GM19023 (cell line): ENCODE measurements at regions not wholly inside any gene's neighbourhood (a gene's known extent, or its start where the extent isn't known, plus 50 kb on each side); places are given as distances from the start of the nearest gene placed in this dataset.
"Not testable (repeated sequence)": the region's sequence is repeated elsewhere in the genome, so short reads cannot be mapped to it uniquely, and the experiment has no call there.

Source experiments
- ATAC-seq: cut with Tn5 transposase; IDR thresholded peaks from one replicate; pipeline ENCODE4 v1.9.1; 2021; ENCODE audit warnings: mild to moderate bottlenecking, moderate library complexity; ENCODE audit not compliant: unreplicated experiment

GRCh38 chr6:144602523-144603180 is 317.5 kb downstream of the UTRN start:
- ATAC-seq, result no peak

- ATAC-seq, result no peak
Measured at GRCh38 chr6:144606083-144606482, 320.9 kb downstream of the UTRN start.

GRCh38 chr6:144607998-144608735 is 323.0 kb downstream of the UTRN start:
- no peak for ATAC-seq

- no peak for ATAC-seq
Measured at GRCh38 chr6:144612811-144613210, 327.7 kb downstream of the UTRN start.

GRCh38 chr6:144613859-144614258 is 328.7 kb downstream of the UTRN start:
- no peak for ATAC-seq

GRCh38 chr6:144615870-144616269 is 330.7 kb downstream of the UTRN start:
- ATAC-seq, result no peak

- no peak for ATAC-seq
Measured at GRCh38 chr6:144617191-144617590, 332.1 kb downstream of the UTRN start.

- no peak for ATAC-seq
Measured at GRCh38 chr6:144617708-144618107, 332.6 kb downstream of the UTRN start.

- ATAC-seq, result no peak
Measured at GRCh38 chr6:144619966-144620365, 334.8 kb downstream of the UTRN start.

- no peak for ATAC-seq
Measured at GRCh38 chr6:144621332-144621731, 336.2 kb downstream of the UTRN start.

GRCh38 chr6:144624246-144624645 is 339.1 kb downstream of the UTRN start:
- no peak for ATAC-seq

GRCh38 chr6:144624716-144625115 is 339.6 kb downstream of the UTRN start:
- ATAC-seq, result no peak

- ATAC-seq, result no peak
Measured at GRCh38 chr6:144630857-144631256, 345.7 kb downstream of the UTRN start.

- no peak for ATAC-seq
Measured at GRCh38 chr6:144632266-144632665, 347.1 kb downstream of the UTRN start.

- ATAC-seq, result no peak
Measured at GRCh38 chr6:144633886-144634285, 348.8 kb downstream of the UTRN start.

GRCh38 chr6:144634371-144634770 is 349.2 kb downstream of the UTRN start:
- ATAC-seq, result no peak

GRCh38 chr6:144635051-144635450 is 349.9 kb downstream of the UTRN start:
- ATAC-seq, result no peak

GRCh38 chr6:144636025-144636424 is 350.9 kb downstream of the UTRN start:
- ATAC-seq, result not testable (repeated sequence)

GRCh38 chr6:144637541-144637940 is 352.4 kb downstream of the UTRN start:
- no peak for ATAC-seq

- ATAC-seq, result no peak
Measured at GRCh38 chr6:144639654-144640053, 354.5 kb downstream of the UTRN start.

- ATAC-seq, result no peak
Measured at GRCh38 chr6:144641286-144641685, 356.2 kb downstream of the UTRN start.

GRCh38 chr6:144644776-144645175 is 359.6 kb downstream of the UTRN start:
- no peak for ATAC-seq
